ENCODE measurements at regions not wholly inside any gene's neighbourhood (a gene's known extent, or its start where the extent isn't known, plus 50 kb on each side); places are given as distances from the start of the nearest gene placed in this dataset.

- 0 out of 2 replicates have a peak, but pooled peaks have one; percentile 4 for TF ChIP-seq ZNF133 (tag by site-specific recombination; IDR thresholded peaks at IDR 0.05)
- no peak for TF ChIP-seq ZBTB11 (tag by site-specific recombination; conservative IDR thresholded peaks at IDR 0.05; ENCODE audit: low read depth)
- Histone ChIP-seq H3K4me3 (ENCODE audit: low read depth, low read length) (no peak overlapping the region), H3K27ac (ENCODE audit: extremely low read depth, low read depth, low read length) (no peak overlapping the region), H3K4me1 (ENCODE audit: control insufficient read depth, insufficient read depth, low read length) (peaks cover 7% of the 10 kb centered on the region; the same call in 1 of the 2 replicates), H3K36me3 (ENCODE audit: control insufficient read depth in 2 of 2, insufficient read depth in 1 of 2, low read length in 2 of 2) (no peaks in the 10 kb centered on the region), H3K9me3 (ENCODE audit: control insufficient read depth, insufficient read depth, low read depth, low read length) (no peaks in the 10 kb centered on the region)
- POLR2A ChIA-PET = no interaction called here
- CTCF ChIA-PET = no interaction called here
Observed at GRCh38 chr9:88820055-88820454, 171.2 kb upstream of the S1PR3 start.

GRCh38 chr9:88821033-88821745 lies 170.1 kb upstream of the S1PR3 start:
- H3K4me1 ChIP-seq (ENCODE audit: control insufficient read depth, insufficient read depth, low read length) = peaks cover 7% of the 10 kb centered on the region; the same call in 1 of the 2 replicates
- H3K36me3 ChIP-seq (ENCODE audit: control insufficient read depth in 2 of 2, insufficient read depth in 1 of 2, low read length in 2 of 2) = no peaks in the 10 kb centered on the region
- H3K9me3 ChIP-seq (ENCODE audit: control insufficient read depth, insufficient read depth, low read depth, low read length) = no peaks in the 10 kb centered on the region
- TF ChIP-seq ZNF248 (tag by site-specific recombination; IDR thresholded peaks at IDR 0.05) = peak; percentile 85
- TF ChIP-seq KLF9 (tag by site-specific recombination; IDR thresholded peaks at IDR 0.05; ENCODE audit: low read depth) = no peak
- no peak for TF ChIP-seq ZNF776 (tag by site-specific recombination; IDR thresholded peaks at IDR 0.05; ENCODE audit: borderline replicate concordance)
- TF ChIP-seq KLF8 (tag by site-specific recombination; IDR thresholded peaks at IDR 0.05) = no peak
- TF ChIP-seq ZNF560 (tag by site-specific recombination; IDR thresholded peaks at IDR 0.05; ENCODE audit: borderline replicate concordance) = no peak
- no peak for TF ChIP-seq KLF10 (tag by site-specific recombination; IDR thresholded peaks at IDR 0.05)
- no peak for TF ChIP-seq IKZF3 (tag by site-specific recombination; IDR thresholded peaks at IDR 0.05)
- TF ChIP-seq ZNF585B (tag by site-specific recombination; IDR thresholded peaks at IDR 0.05) = no peak
- no peak overlapping the region for H3K27ac ChIP-seq (ENCODE audit: extremely low read depth, low read depth, low read length)
- no peak overlapping the region for H3K4me3 ChIP-seq (ENCODE audit: low read depth, low read length)
- CTCF ChIA-PET = interaction anchor here (1.1 kb wide), 1 partner anchor 13 kb away, joined by 3 read pairs; no protein-coding TSS in a partner anchor
- POLR2A ChIA-PET = no interaction called here

GRCh38 chr9:88821746-88822106 lies 169.5 kb upstream of the S1PR3 start:
- no peaks in the 10 kb centered on the region for H3K36me3 ChIP-seq (ENCODE audit: control insufficient read depth in 2 of 2, insufficient read depth in 1 of 2, low read length in 2 of 2)
- no peak overlapping the region for H3K4me3 ChIP-seq (ENCODE audit: low read depth, low read length)
- ChIA-PET CTCF (no interaction called here), POLR2A (interaction anchor here (0.6 kb wide), 1 partner anchor 255 kb away, joined by 3 read pairs; no protein-coding TSS in a partner anchor)
- H3K4me1 ChIP-seq (ENCODE audit: control insufficient read depth, insufficient read depth, low read length) = peaks cover 7% of the 10 kb centered on the region; the same call in 1 of the 2 replicates
- no peaks in the 10 kb centered on the region for H3K9me3 ChIP-seq (ENCODE audit: control insufficient read depth, insufficient read depth, low read depth, low read length)
- H3K27ac ChIP-seq (ENCODE audit: extremely low read depth, low read depth, low read length) = no peak overlapping the region
- no peak for TF ChIP-seq GLIS2 (tag by site-specific recombination; IDR thresholded peaks at IDR 0.05)
- TF ChIP-seq, protein P1, sequence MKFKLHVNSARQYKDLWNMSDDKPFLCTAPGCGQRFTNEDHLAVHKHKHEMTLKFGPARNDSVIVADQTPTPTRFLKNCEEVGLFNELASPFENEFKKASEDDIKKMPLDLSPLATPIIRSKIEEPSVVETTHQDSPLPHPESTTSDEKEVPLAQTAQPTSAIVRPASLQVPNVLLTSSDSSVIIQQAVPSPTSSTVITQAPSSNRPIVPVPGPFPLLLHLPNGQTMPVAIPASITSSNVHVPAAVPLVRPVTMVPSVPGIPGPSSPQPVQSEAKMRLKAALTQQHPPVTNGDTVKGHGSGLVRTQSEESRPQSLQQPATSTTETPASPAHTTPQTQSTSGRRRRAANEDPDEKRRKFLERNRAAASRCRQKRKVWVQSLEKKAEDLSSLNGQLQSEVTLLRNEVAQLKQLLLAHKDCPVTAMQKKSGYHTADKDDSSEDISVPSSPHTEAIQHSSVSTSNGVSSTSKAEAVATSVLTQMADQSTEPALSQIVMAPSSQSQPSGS (tag by site-specific recombination; IDR thresholded peaks at IDR 0.05; ENCODE audit: low read depth) = no peak
- no peak for TF ChIP-seq OVOL3 (tag by site-specific recombination; IDR thresholded peaks at IDR 0.05)
- no peak for TF ChIP-seq KLF9 (tag by site-specific recombination; IDR thresholded peaks at IDR 0.05; ENCODE audit: low read depth)
- no peak for TF ChIP-seq ZNF473 (tag by site-specific recombination; IDR thresholded peaks at IDR 0.05)
- no peak for TF ChIP-seq CTCF (tag by site-specific recombination; IDR thresholded peaks at IDR 0.05)
- no peak for TF ChIP-seq ZNF157 (tag by site-specific recombination; IDR thresholded peaks at IDR 0.05)
- TF ChIP-seq, protein P2, sequence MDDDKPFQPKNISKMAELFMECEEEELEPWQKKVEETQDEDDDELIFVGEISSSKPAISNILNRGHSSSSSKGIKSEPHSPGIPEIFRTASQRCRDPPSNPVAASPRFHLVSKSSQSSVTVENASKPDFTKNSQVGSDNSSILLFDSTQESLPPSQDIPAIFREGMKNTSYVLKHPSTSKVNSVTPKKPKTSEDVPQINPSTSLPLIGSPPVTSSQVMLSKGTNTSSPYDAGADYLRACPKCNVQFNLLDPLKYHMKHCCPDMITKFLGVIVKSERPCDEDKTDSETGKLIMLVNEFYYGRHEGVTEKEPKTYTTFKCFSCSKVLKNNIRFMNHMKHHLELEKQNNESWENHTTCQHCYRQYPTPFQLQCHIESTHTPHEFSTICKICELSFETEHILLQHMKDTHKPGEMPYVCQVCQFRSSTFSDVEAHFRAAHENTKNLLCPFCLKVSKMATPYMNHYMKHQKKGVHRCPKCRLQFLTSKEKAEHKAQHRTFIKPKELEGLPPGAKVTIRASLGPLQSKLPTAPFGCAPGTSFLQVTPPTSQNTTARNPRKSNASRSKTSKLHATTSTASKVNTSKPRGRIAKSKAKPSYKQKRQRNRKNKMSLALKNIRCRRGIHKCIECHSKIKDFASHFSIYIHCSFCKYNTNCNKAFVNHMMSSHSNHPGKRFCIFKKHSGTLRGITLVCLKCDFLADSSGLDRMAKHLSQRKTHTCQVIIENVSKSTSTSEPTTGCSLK (tag by site-specific recombination; IDR thresholded peaks at IDR 0.05) = no peak
- no peak for TF ChIP-seq MYNN (tag by site-specific recombination; IDR thresholded peaks at IDR 0.05; ENCODE audit: borderline replicate concordance)
- TF ChIP-seq ZNF433 (tag by site-specific recombination; IDR thresholded peaks at IDR 0.05; ENCODE audit: low read depth) = no peak
